ENCODE measurements at regions not wholly inside any gene's neighbourhood (a gene's known extent, or its start where the extent isn't known, plus 50 kb on each side); places are given as distances from the start of the nearest gene placed in this dataset.
A peak's percentile ranks its signal among the peaks of the same experiment; 100 is the strongest.

DNA sequence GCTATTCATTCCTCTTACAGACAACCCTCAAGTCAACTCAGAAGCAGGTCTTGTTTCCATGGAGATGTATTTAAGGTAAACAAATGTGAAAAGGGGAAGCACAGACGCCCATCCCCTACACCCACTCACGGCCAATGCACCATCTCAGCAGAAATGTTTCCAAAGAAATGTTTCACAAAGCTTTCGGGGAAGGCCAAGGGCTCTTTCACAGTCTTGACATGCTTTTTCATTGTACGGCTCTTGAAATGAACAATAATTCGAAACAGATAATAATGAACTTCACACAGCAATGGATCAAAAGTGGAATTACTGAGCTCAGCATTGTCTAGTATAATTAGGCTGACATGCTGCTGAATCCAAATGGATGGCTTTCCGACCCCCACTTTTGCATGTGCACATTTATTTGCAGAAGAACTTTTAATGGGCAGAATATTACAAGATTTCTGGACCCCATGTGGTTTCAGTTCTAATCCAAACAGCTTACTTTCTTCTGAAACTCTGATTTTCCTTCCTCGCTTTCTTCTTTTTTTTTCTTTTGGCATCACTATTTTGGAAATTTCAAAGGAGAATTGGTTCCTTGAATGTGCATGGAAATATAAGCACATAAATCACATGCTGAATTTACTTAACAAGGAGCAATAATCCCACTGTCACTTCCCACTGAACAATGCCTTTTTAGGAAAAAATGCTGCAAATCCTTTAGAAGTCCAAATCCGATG lies 160.9 kb downstream of the SMIM20 start:
- DNase-seq: peak; percentile 71 to 77

DNA sequence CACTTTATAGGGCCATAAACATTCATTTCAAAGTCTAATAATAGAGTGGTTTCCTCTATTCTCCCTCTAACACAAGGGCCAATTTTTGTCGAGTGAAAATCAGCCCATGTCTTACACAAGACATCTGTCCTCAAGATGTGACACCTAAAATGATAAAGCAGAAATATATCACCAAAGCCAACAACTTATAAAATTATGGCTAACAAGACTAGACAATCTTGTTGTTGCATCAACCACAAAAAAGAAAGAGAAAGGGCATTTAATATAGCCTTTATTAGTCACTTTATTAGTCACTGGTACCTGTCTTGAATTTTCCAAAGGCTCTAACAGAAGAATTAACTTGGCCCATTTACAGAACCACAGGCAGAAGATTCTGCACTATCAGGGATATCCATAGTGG lies 161.6 kb downstream of the SMIM20 start:
- no peak for DNase-seq

DNA sequence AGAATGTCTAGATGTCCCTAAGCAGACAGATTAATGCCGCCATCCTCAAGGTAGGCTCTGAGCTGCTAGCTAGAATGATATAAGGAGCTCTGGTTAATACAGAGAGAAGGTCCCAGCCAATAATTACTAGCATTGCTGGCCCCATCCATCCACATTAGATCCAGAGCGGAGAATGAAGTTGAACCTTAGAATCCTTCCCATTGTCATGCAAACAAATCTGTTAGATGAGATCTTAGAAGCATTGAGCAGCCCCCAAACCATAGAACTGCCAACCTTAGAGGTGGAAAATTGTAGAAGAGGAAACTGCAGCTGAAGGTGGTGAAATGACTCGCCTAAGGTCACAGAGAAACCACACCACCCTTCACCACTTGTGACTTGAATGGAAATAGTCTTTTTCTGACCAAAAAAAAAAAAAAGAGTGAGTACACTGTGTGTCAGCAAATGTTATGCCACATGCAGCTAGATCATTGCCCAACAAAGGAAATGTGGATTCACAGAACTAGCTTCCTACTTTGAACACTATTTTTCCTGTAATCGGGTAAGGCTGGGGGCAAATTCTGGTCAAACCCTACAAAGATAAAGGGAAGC lies 162.1 kb downstream of the SMIM20 start:
- DNase-seq: peak; percentile 43 to 59

DNA sequence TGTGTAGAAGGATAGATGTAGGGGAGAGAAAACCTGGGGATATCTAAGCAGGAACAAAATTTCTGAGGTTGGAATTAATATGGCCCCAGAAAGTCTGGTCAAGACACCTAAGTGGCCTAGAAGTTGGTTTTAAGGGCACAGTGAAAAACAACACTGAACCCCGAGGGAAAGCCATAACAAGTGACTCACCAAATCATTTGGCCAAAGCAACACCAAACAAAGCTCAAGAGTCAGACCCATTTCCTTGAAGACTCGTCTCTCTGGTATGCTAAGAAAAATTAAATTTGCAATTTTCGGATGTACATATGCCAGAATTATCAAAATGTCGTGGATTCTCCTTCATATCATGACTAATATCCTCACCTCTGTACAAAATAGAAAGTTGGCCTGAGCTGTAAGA lies 162.9 kb downstream of the SMIM20 start:
- no peak for DNase-seq

DNA sequence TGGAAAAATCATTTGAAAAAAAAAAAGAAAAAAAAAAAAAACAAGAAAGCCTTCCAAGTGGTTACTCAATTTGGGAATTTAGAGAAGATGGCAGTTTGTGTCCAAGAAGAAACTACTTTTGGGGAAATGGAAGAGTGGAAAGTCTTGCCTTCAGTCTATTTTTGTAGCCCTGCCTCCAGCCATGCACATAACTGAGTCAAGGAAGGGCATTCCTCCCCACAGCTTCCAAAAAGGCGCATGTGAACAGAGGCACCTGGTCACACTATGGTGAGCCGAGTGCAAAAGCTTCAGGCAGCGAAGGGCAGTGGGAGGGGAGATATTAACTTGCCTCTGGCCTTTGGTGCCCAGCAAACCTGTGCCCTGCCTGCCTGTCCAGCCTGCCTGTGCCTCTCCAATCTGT lies 163.7 kb downstream of the SMIM20 start:
- DNase-seq: no peak

DNA sequence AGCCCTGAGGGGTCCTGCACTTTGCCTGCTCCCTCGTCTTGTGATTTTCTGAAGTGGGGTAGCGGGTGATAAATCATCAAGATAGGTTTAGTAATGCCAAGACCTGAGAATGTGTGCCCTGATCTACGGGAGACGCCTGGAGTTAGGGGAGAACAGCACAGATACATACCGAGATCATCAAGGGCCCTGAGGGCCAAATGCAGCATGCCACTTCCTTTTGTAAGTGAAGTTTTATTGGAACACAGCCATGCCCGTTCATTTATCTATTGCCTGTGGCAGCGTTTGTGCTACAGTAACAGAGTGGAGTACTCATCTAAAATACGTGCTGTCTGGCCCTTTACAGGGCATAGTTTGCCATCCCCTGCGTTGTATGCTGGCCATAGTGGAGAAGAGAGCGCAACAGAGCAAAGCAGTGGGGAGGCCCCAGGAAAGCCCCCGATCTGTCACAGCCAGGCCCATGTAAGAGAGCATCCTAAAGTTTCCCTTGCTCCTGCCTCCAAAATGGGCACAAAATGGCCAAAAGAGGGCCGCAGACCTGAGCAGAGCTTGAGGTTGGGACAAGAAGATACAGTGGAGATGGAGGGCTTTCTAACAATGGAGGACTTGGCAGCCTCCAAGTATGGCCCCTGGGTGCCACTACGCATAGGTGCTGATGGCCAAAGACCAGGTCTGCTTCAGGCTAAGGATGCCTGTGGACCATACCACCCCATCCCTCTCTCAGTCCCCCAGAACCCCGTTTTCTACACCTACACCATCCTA lies 167.0 kb downstream of the SMIM20 start:
- DNase-seq: no peak

DNA sequence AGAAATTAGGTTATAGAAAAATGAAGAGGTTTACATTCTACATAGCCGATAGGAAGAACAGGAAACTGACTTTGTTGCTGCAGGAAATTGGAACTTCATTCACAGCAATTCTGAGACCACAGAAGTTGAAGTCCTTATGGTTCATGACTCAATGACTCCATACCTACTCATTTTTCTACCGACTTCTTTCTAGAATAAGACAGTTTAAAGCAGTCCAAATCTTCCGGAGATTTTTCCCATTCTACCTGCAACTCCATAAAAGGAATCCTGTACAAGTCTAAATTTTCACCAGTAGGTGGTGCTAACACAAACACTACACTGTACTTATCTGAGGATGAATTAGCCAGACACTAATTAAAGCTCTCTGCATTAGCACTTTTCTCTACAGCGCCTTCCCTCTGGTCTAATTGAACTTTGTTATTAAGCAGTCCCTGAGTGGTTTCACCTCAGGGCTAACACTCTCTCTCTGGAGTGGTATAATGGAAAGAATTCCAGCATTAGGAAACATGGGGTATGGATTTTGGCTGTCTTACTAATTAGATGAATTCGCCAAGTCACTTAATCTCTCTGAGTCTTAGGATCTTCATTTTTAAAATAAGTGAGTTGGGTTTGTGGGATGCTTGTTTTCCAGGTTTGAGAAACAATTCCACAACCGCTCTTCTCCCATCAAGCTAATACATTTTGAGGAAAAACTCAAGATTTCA lies 167.9 kb downstream of the SMIM20 start:
- no peak for DNase-seq

DNA sequence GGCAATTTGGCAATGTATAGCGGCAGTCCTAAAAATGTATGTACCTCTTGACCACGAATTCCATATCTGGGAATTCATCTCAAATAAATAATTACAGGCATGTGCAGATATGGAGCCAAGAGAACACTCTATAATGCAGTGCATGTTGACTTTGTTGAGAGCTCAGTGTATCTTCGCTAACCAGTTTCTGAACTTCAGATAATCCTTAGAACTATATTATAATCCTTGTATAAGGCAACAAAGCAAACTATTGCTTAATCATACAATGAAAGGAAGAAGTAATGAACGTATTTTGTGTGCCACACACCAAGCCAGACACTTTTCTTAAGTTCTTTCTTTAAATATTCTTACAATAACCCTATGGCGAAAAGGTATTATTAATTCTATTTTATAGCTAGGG lies 168.5 kb downstream of the SMIM20 start:
- no peak for DNase-seq

DNA sequence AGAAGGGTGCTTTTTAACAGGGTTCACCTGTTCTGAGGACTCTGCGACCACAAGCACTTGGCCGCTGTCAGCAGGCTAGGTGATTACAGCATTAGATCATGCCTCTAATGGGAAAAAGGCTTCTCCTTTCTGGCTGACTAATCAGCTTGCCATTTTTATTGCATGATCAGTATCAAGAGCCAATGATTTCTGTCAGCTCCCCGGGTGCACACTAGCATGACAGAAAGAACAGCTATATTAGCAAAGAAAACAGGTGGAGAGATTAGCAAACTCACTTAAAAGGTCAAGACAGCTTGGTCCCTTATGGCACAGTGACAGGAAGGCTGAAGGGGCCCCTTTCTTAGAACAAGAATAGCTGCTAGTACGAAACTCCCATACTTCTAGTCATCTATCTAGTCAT lies 170.0 kb downstream of the SMIM20 start:
- peak in 1 of 2 donors; percentile 33 for DNase-seq

DNA sequence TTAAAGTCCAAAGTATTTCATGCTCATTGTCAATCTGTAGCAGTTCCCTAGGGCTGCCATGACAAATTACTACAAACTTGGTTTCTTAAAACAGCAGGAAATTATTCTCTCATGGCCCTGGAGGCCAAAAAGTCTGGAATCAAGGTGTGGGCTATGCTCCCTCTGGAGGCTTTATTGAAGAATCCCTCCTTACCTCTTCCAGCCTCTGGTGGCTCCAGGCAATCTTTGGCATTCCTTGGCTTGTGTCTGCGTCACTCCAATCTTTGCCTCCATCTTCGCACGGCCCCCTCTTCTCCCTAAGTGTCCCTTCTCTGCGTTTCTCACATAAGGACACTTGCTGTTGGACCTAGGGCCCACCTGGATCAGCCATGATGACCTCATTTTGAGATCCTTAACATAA lies 170.4 kb downstream of the SMIM20 start:
- no peak for DNase-seq

DNA sequence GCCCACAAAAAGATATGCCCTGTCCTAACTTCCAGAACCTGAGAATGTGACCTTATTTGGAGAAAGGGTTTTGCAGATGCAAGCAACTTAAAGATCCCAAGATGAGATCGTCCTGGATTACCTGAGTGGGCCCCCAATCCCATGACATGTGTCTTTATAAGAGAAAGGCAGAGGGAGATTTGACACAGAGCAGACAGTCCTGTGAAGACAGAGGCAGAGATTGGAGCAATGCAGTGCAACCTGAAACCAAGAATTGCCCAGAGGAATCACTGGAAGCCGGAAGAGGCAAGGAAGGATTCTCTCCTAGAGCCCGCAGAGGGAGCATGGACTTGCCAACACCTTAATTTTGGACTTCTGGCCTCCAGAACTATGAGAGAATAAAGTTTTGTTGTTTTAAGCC lies 171.5 kb downstream of the SMIM20 start:
- DNase-seq: no peak

DNA sequence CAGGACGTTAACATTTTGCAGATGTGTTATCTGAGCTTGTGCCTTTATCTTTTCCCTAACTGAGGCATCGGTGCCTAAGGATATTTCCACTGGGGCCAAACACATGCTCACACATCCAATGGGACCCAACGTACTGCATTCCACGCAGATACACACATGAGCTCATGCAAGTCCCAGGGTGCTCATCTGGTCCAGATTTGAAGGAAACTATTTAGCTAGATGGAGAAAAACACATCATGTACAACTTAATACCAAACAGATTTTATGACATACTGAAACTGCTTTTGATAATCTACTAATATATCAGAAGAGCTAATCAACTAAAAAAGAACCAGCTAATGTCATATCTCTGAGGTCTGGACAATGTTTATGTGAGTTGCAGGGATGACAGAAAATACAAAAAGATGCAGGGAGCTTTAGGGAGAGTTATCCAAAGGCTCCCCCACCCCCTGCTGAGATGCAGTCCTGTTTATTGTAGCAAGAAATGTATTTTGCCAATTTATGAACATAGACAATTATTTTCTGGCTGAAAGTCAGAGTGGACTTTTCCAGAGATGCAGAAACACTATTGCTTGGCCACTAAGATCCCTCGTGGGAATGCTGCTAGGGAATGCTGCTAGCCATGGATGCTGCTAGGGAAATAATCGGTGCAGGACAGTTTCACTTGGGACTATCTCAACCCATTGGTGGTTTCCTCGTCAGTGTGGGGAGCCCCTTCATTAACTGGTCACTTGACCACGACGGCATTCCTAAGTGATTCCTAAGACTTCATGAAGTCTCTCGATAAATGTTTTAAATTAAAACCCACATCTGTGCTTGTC lies 172.8 kb downstream of the SMIM20 start:
- no peak for DNase-seq

DNA sequence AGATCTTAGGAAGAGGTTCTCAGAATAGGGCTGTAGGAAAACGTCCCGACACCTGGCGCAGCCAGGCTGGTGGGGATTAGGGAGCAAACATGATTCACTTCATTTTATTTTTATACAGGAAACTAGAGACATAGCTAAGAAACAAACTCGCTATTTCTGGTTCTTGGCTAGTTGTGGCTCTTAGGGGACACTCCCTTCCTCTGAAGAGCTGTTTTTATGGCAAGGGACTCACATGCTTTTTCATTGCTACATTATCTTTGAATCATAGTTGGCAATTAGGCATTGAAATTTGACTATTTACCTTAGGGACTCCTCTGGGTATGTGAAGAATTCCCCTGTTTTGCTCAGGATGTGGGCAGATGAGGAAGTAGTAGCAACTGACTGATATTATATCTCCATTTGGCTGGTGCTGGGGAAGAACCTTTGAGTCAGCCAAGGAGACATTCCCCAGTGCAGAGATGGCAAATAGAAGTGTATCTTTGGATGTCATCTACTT lies 174.5 kb downstream of the SMIM20 start:
- peak in 1 of 2 donors; percentile 53 for DNase-seq

DNA sequence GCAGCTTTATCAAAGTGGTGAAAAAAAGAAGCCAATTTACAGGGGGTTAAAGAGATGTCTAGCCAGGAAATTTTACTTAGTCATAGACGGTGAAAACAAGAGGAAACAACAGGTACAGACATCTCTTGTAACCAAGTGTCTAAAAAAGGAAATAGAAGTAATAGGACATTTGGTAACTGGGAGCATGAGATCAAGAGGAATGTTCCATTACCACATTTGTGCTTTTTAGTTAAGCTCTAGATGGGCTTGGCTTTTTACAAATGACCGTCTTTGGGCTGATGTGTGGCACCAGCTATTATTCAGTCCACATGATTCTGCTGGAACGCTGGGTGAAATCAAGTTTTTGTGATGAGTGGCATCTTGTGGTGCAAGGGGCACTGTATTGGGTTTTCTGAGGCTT lies 179.5 kb downstream of the SMIM20 start:
- DNase-seq: no peak

DNA sequence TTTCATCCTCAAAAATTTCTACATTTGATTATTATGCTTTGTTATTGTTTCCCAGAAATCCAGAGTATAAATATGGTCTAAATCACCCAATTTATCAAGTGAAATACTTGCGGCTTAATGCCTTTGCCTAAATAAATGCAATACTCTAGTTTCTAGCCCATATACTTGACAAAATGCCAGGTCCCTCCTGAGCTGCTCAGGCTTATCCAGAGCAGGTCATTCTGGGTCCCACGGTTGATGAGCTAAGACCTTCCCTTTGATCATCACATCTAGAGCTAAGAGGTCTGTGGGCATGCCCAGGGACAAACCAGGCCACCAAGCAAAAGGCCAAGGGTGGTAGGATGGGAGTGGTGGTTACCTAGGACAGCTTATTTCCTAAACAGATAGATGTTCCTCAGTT lies 180.1 kb downstream of the SMIM20 start:
- DNase-seq: no peak

DNA sequence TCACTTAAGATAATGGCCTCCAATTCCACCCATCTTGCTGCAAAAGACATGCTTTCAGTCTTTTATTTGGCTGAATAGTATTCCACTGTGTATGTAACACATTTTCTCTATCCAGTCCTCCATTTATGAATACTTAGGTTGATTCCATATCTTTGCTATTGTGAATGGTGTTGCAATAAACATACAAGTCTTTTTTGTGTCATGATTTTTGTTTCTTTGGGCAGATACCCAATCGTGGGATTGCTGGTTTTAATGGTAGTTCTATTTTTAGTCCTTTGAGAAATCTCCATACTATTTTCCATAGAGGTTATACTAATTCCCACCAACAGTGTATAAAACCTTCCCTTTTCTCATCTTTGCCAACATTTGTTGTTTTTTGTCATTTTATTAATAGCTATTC lies 180.9 kb downstream of the SMIM20 start:
- no peak for DNase-seq

DNA sequence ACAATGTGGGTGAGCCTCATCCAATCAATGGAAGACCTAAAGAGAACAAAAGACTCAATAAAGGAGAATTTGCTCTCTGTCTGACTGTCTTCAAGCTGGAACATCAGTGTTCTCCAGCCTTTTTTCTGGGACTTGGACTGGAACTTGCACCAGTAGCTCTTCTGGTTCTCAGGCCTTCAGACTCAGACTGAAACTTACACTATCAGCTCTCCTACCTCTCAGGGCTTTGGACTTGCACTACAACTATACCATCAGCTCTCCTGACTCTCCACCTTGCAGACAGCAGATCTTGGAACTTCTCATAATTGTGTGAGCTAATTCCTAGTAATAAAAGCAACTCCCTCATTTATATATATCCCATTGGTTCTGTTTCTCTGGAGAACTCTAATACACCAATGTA lies 185.9 kb downstream of the SMIM20 start:
- DNase-seq: no peak

DNA sequence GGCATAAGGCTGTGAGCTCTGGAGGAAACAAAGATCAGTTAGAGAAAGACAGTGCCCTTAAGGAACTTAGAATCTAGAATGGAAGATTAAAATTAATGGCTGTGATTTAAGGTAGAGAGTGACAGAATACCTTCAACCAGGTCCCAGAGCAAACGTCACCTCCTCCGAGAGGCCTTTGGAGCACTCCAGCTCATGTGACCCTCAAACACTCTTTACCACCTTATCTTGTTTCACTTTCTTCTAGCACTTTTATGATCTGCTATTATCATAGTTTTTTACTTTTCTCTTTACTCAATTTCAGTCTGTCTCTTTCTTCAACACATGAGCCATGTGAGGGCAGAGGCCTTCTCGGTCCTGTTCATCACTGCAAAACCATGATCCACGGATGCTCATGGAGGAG lies 187.0 kb downstream of the SMIM20 start:
- no peak for DNase-seq

DNA sequence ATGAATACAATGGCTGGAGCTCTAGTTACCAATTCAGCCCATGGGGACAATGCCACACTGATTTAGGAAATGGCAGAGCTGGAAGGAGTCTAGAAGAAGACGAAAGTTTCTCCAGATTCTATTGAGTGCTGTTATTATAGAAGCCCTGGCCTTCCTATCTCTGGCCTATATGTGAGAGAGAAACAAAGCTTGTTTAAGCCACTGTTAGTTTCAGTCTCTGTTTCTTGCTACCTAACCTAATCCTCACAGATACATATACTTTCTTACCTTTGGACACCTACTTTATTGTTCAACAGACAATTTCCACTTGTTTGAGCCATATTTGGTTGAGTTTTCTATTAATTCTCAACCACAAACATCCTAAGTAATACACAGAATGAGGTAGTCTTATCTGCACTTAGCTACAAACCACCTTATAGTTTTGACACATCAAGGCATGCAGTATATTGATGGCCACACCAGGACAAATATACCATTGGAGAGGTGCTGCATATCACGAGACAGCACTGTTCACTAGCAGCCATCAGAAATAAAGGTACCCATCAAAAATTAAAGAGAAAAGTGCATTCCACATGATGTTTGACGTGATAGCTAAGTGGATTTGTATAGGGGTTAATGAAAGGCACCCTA lies 190.2 kb downstream of the SMIM20 start:
- no peak for DNase-seq

DNA sequence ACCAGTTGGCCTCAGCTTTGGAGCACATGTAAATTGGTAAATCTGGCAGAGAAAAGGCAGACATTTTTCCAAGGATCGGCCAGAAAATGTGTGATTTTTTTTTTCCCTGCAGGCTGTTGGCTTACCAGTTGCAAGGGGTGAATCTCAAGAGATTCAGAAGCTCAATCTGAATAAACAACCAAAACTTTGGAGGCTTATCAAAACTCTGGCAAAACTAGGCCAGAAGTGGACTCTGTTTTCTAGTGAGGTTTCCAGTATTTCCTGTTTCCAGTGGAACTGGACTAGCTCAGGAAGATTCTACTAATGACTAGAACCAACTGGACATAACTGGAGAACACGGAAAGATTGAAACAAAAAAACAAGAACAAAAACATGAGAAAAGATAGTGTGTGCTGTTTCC lies 191.3 kb downstream of the SMIM20 start:
- no peak for DNase-seq

DNA sequence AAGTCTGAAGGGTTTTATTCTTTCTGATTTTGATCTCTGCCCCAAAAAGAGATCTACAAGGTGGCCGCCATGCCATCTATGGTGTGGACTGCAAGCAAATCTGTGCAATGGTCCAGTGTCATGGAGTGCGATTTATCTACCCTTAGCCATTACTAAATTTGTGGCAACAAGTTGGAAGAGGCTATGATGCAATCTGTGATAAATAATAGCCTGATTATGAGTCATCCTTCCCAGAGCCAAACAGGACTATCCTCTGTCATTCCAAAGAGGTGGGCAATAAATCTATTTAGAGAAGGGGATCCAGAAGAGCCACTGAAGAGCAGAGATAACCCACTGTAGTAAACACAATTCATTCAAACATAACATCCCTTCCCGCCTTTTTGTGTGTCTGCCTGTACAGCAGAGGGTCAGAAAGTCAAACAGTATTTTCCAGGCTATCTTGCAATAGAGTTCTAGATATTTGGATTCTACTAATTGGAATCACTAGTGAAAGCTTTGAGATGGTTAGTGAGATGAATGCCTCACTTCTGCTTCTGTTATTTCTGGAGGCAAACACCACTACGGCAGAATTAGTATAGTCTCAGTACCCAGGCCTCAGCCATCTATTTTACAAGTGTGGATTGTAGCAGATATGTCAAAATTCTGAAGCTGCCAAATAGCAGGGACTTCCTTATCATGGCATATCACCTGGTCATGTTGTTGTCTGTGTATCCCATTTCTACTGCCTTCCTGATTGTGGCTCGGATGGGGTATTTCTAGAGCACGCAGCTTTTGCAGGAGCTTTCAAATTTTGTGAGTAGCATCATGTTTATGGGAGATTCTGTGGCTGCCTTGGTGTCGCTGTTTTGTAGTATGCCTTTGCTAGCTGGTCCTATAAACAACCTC lies 192.0 kb downstream of the SMIM20 start:
- DNase-seq: no peak
